WTC11 (cell line): ENCODE measurements at regions not wholly inside any gene's neighbourhood (a gene's known extent, or its start where the extent isn't known, plus 50 kb on each side); places are given as distances from the start of the nearest gene placed in this dataset.
"Not testable (repeated sequence)": the region's sequence is repeated elsewhere in the genome, so short reads cannot be mapped to it uniquely, and the experiment has no call there.

Experiments
- ATAC-seq: fragments of 200-7000 bp; cut with Tn5 transposase; 2 replicates; pipeline ENCODE4 v1.10.0; 2021; ENCODE audit warnings: mild to moderate bottlenecking, moderate library complexity
- CTCF ChIA-PET: fragments of 300-600 bp; sonication (Branson Sonifier 250); formaldehyde crosslinking; loops from one replicate; lab custom pipeline; 2021; ENCODE audit warnings: antibody characterized with exemption; lab: Charles Lee
- POLR2A ChIA-PET: fragments of 350-600 bp; sonication (Branson Sonifier 250); formaldehyde crosslinking; loops from one replicate; lab custom pipeline; 2021; ENCODE audit warnings: antibody characterized with exemption; lab: Charles Lee
- DNase-seq: peaks from one replicate; pipeline ENCODE4 v3.0.0; 2021; ENCODE audit warnings: low spot score
- H3K27ac Mint-ChIP-seq: 2 replicates; pipeline ENCODE4 v1.8.0; 2021; ENCODE audit warnings: mixed read lengths
- H3K27me3 Mint-ChIP-seq: 2 replicates; pipeline ENCODE4 v1.8.0; 2021; ENCODE audit warnings: low read depth, mild to moderate bottlenecking, moderate library complexity, mixed read lengths
- H3K36me3 Mint-ChIP-seq: 2 replicates; pipeline ENCODE4 v1.8.0; 2021; ENCODE audit warnings: mixed read lengths
- H3K4me1 Mint-ChIP-seq: 2 replicates; pipeline ENCODE4 v1.8.0; 2022; ENCODE audit warnings: mixed read lengths
- H3K4me3 Mint-ChIP-seq: 2 replicates; pipeline ENCODE4 v1.8.0; 2021; ENCODE audit warnings: mild to moderate bottlenecking, moderate library complexity, mixed read lengths
- H3K9me3 Mint-ChIP-seq: 2 replicates; pipeline ENCODE4 v1.8.0; 2021; ENCODE audit warnings: mixed read lengths

- H3K4me3 Mint-ChIP-seq, ATAC-seq, H3K27me3 Mint-ChIP-seq, POLR2A ChIA-PET, CTCF ChIA-PET, H3K27ac Mint-ChIP-seq, DNase-seq, H3K4me1 Mint-ChIP-seq, H3K9me3 Mint-ChIP-seq, H3K36me3 Mint-ChIP-seq: not testable (repeated sequence)
These were observed 67.9 kb upstream of the PLGLB2 start for GRCh38 chr2:87679950-87680349.

GRCh38 chr2:87680691-87681090 lies 67.2 kb upstream of the PLGLB2 start:
- POLR2A ChIA-PET, H3K4me1 Mint-ChIP-seq, H3K27me3 Mint-ChIP-seq, CTCF ChIA-PET, H3K36me3 Mint-ChIP-seq, H3K9me3 Mint-ChIP-seq, DNase-seq, H3K4me3 Mint-ChIP-seq, H3K27ac Mint-ChIP-seq: not testable (repeated sequence)
- ATAC-seq, result 0 out of 2 replicates have a peak, but pooled peaks have one; percentile 28

GRCh38 chr2:87683451-87683850 lies 64.4 kb upstream of the PLGLB2 start:
- ATAC-seq, CTCF ChIA-PET, H3K9me3 Mint-ChIP-seq, H3K27me3 Mint-ChIP-seq, H3K36me3 Mint-ChIP-seq, H3K27ac Mint-ChIP-seq, H3K4me1 Mint-ChIP-seq, H3K4me3 Mint-ChIP-seq, POLR2A ChIA-PET, DNase-seq: not testable (repeated sequence)

GRCh38 chr2:87683961-87684360 lies 63.9 kb upstream of the PLGLB2 start:
- H3K27me3 Mint-ChIP-seq, H3K9me3 Mint-ChIP-seq, ATAC-seq, H3K4me3 Mint-ChIP-seq, CTCF ChIA-PET, H3K36me3 Mint-ChIP-seq, POLR2A ChIA-PET, H3K27ac Mint-ChIP-seq, H3K4me1 Mint-ChIP-seq, DNase-seq: not testable (repeated sequence)

GRCh38 chr2:87685558-87685957 lies 62.3 kb upstream of the PLGLB2 start:
- H3K36me3 Mint-ChIP-seq, H3K4me1 Mint-ChIP-seq, POLR2A ChIA-PET, H3K4me3 Mint-ChIP-seq, H3K27me3 Mint-ChIP-seq, H3K9me3 Mint-ChIP-seq, ATAC-seq, H3K27ac Mint-ChIP-seq, CTCF ChIA-PET, DNase-seq: not testable (repeated sequence)

- H3K36me3 Mint-ChIP-seq, H3K27ac Mint-ChIP-seq, ATAC-seq, H3K9me3 Mint-ChIP-seq, POLR2A ChIA-PET, H3K4me1 Mint-ChIP-seq, DNase-seq, H3K4me3 Mint-ChIP-seq, H3K27me3 Mint-ChIP-seq, CTCF ChIA-PET: not testable (repeated sequence)
These were observed 60.9 kb upstream of the PLGLB2 start for GRCh38 chr2:87686873-87687549.

- H3K27me3 Mint-ChIP-seq, H3K27ac Mint-ChIP-seq, POLR2A ChIA-PET, ATAC-seq, H3K36me3 Mint-ChIP-seq, H3K9me3 Mint-ChIP-seq, H3K4me3 Mint-ChIP-seq, DNase-seq, CTCF ChIA-PET, H3K4me1 Mint-ChIP-seq: not testable (repeated sequence)
These were observed 60.2 kb upstream of the PLGLB2 start for GRCh38 chr2:87687550-87688270.

- H3K4me3 Mint-ChIP-seq, DNase-seq, H3K4me1 Mint-ChIP-seq, H3K9me3 Mint-ChIP-seq, H3K27me3 Mint-ChIP-seq, H3K36me3 Mint-ChIP-seq, CTCF ChIA-PET, POLR2A ChIA-PET, H3K27ac Mint-ChIP-seq: not testable (repeated sequence)
- ATAC-seq, result peak; percentile 50; the same call in 1 of the 2 replicates
These were observed 55.8 kb upstream of the PLGLB2 start for GRCh38 chr2:87691899-87692592.

- CTCF ChIA-PET, H3K27me3 Mint-ChIP-seq, H3K36me3 Mint-ChIP-seq, ATAC-seq, POLR2A ChIA-PET, H3K4me3 Mint-ChIP-seq, H3K27ac Mint-ChIP-seq, H3K4me1 Mint-ChIP-seq, DNase-seq, H3K9me3 Mint-ChIP-seq: not testable (repeated sequence)
These were observed 55.0 kb upstream of the PLGLB2 start for GRCh38 chr2:87692914-87693313.

- ATAC-seq, H3K36me3 Mint-ChIP-seq, H3K27me3 Mint-ChIP-seq: not testable (repeated sequence)
These were observed 54.0 kb upstream of the PLGLB2 start for GRCh38 chr2:87693882-87694281.

GRCh38 chr2:87695596-87696323 lies 52.1 kb upstream of the PLGLB2 start:
- CTCF ChIA-PET, H3K4me3 Mint-ChIP-seq, DNase-seq, POLR2A ChIA-PET, ATAC-seq, H3K27me3 Mint-ChIP-seq, H3K9me3 Mint-ChIP-seq, H3K4me1 Mint-ChIP-seq, H3K36me3 Mint-ChIP-seq, H3K27ac Mint-ChIP-seq: not testable (repeated sequence)

More at GRCh38 chr2:87693882-87694281, 54.0 kb upstream of the PLGLB2 start:
- CTCF ChIA-PET, H3K4me3 Mint-ChIP-seq, H3K4me1 Mint-ChIP-seq, H3K27ac Mint-ChIP-seq, H3K9me3 Mint-ChIP-seq, DNase-seq, POLR2A ChIA-PET: not testable (repeated sequence)
